ENCODE measurements at regions not wholly inside any gene's neighbourhood (a gene's known extent, or its start where the extent isn't known, plus 50 kb on each side); places are given as distances from the start of the nearest gene placed in this dataset.

GRCh38 chr22:34486381-34486780 lies 566.1 kb upstream of the LARGE1 start:
- no peak overlapping the region for H3K4me3 ChIP-seq (ENCODE audit: control insufficient read depth, low read depth, low read length)
- no peak for TF ChIP-seq CTCF (conservative IDR thresholded peaks at IDR 0.05; ENCODE audit: control insufficient read depth, insufficient read depth, low read depth, low read length)
- DNase-seq (ENCODE audit: low read depth), result no peak

- no peak overlapping the region for H3K4me3 ChIP-seq (ENCODE audit: control insufficient read depth, low read depth, low read length)
- no peak for DNase-seq (ENCODE audit: low read depth)
- no peak for TF ChIP-seq CTCF (conservative IDR thresholded peaks at IDR 0.05; ENCODE audit: control insufficient read depth, insufficient read depth, low read depth, low read length)
These were observed 569.6 kb upstream of the LARGE1 start for GRCh38 chr22:34489861-34490260.

- no peak for TF ChIP-seq CTCF (conservative IDR thresholded peaks at IDR 0.05; ENCODE audit: control insufficient read depth, insufficient read depth, low read depth, low read length)
- H3K4me3 ChIP-seq (ENCODE audit: control insufficient read depth, low read depth, low read length), result no peak overlapping the region
- DNase-seq (ENCODE audit: low read depth), result no peak
These were observed 570.6 kb upstream of the LARGE1 start for GRCh38 chr22:34490886-34491285.

- no peak overlapping the region for H3K4me3 ChIP-seq (ENCODE audit: control insufficient read depth, low read depth, low read length)
- no peak for TF ChIP-seq CTCF (conservative IDR thresholded peaks at IDR 0.05; ENCODE audit: control insufficient read depth, insufficient read depth, low read depth, low read length)
- no peak for DNase-seq (ENCODE audit: low read depth)
These were observed 572.5 kb upstream of the ISX start for GRCh38 chr22:34493486-34493885.

- H3K4me3 ChIP-seq (ENCODE audit: control insufficient read depth, low read depth, low read length), result no peak overlapping the region
- TF ChIP-seq CTCF (conservative IDR thresholded peaks at IDR 0.05; ENCODE audit: control insufficient read depth, insufficient read depth, low read depth, low read length), result no peak
- DNase-seq (ENCODE audit: low read depth), result no peak
These were observed 564.5 kb upstream of the ISX start for GRCh38 chr22:34501366-34501965.

- TF ChIP-seq CTCF (conservative IDR thresholded peaks at IDR 0.05; ENCODE audit: control insufficient read depth, insufficient read depth, low read depth, low read length), result no peak
- H3K4me3 ChIP-seq (ENCODE audit: control insufficient read depth, low read depth, low read length), result no peak overlapping the region
- DNase-seq (ENCODE audit: low read depth), result no peak
These were observed 563.1 kb upstream of the ISX start for GRCh38 chr22:34502821-34503220.

GRCh38 chr22:34508797-34509196 lies 557.2 kb upstream of the ISX start:
- no peak for DNase-seq (ENCODE audit: low read depth)
- TF ChIP-seq CTCF (conservative IDR thresholded peaks at IDR 0.05; ENCODE audit: control insufficient read depth, insufficient read depth, low read depth, low read length), result no peak

More at GRCh38 chr22:34508797-34509196, 557.2 kb upstream of the ISX start:
- H3K4me3 ChIP-seq (ENCODE audit: control insufficient read depth, low read depth, low read length), result no peak overlapping the region
